A204.1 (cell line): ENCODE measurements at regions not wholly inside any gene's neighbourhood (a gene's known extent, or its start where the extent isn't known, plus 50 kb on each side); places are given as distances from the start of the nearest gene placed in this dataset.

Experiments
- FAIRE-seq: peaks from 2 replicates; lab custom pipeline; 2012; peaks lifted over from hg19 to GRCh38; lab: Jason Lieb, UNC

DNA sequence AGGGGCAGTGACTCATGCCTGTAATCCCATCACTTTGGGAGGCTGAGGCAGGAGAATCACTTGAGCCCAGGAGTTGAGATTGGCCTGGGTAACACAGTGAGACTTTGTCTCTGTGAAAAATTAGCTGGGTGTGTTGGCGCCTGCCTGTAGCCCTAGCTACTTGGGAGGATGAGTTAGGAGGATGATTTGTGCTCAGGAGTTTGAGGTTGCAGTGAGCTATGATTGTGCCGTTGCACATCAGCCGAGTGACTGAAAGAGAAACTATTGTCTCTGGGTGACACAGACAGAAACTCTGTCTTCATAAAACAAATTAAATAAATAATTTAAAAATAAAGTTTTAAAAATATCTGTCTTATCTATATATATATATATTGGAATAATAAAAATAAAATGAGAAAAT, 1844.6 kb upstream of the PIK3C3 start:
- FAIRE-seq, result no peak

DNA sequence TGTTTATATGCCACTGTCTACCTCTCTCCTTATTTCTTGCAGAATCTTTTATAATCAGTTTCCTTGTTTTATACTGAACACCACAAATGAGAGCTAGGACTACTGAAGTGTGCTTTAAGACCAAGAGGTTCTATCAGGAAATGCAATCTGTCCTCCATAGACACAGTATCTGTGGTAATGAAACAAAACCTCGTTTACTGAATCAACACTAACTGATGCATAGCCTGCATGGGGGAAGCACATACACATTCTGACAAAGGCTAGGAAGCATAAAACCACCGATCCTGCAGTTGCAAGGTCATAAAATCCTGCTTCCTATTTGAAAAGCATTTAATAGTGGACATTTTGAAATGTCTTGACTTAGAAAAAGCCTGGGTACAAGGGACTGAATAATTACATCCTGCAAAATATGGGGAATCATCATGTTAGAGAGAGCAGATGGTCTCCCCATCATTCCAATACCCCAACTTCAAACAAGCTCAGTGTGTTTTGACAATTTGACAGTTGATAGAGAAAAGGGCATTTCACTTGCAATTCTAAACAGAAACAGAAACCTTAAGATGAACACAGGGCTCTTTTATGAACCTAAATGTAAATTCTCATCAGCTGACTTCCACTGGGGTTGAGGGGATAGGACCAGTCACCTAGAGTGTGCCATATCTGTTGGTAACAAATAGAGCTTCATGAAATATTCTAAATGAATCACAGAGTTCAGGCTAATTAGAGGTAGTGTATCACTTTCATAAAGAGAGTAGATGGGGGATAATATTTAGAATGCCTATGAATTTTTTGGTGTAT, 1845.6 kb upstream of the PIK3C3 start:
- FAIRE-seq, result no peak

DNA sequence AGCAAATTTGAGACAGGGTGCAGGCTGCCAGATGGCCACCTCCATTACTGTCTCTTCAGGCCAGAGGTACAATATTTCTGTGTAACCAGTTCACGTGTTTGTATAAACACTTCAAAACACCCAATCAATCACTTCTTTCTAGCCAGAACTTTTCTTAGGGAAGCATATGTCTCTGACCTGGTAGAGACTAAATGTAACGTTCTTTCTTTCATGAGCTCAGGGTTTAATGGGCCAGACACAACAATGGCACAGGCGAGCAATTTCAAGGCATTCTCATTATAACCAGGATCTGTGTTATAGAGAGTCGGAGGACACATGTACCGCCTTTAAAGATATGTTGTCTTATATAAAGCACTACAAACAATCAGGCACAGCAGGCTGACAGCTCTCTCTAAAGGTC, 1846.4 kb upstream of the PIK3C3 start:
- no peak for FAIRE-seq

DNA sequence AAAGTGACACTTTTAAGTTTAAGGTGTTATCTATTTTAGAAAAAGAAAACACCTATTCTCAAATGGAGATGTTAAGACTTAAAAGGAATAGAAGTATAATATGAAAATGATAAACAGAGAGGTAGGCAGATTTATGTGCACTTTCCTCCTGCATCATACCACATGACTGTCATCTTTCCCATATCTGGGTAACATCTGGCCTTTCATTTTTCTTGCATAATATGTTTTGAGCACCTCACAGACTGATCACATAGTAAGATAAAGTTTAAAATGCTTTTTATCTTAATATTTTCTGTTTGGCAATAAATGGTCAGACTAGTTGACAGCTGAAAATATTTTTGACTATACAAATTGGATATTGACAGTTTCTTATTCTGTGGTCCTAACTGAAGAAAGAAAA, 1852.1 kb upstream of the PIK3C3 start:
- no peak for FAIRE-seq

DNA sequence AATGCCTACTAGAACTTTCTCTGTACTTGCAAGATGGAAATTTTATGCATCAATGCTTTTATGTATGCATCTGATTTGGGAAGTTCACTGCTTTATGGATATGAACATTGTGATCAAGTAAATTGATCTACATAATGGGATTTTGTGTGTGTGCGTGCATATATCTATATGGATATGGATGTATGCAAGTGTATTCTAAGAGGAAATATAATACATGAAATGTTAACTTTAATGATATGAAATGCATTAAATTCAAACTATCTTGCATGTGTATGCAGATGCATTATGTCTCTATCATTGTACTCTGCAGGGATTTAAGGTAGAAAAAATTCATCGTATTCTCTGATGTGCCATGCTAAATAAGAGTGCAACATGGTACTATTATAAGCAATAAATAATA, 1855.4 kb upstream of the PIK3C3 start:
- FAIRE-seq, result no peak

DNA sequence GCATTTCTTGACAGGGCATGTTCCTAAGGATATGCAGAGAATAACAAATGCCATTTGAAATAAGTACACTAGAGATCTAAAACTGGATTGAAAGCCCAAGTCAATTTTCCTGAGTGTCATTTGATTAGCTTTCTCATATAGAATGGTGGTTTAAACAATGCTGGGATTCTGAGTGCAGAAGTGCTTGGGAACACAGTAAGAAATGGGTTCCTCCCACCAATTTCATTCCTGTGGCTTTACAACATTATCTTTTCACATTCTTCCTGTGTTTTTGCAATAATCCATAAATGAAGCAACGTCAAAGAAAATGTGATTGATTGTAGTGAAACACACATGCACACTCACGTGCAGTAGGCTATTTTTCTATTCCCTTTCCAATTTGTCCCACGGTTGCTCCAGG, 1858.4 kb upstream of the PIK3C3 start:
- FAIRE-seq, result no peak

DNA sequence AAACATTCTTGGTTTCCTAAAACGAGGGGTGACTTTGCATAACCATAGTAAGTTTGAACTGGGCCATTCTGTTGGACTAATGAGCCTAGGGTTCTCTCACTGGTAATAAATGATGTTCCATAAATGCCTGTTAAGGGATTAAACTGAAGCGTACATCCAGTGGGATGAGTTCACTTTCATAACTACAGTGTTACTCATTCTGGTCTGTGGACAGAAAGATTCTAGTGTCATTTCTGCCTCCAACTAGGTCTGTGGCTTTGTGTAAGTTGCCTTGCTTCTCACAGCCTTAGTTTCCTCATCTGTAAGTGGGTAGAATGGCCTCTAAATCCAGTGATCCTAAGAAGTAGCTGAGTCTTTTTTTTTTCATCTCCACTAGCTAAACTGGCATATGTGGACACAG, 1860.6 kb upstream of the PIK3C3 start:
- FAIRE-seq, result no peak

DNA sequence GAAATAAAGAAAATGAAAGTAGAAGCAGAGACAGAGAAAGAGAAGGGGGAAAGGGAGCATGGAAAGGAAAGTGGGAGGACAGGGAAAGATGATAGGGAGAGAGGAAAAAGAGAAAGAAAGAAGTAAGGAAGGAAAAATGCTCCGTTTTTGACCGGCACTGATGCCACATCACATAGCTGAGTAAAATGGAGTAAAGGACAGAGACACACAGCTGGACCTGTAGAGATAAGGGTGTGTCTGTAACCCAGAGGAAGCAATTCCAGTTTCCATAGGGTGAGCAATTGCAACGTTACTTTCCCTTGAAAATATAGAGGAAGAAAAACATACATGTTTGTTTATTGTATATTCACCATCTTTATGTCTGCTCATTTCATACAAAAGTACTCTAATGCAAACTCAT, 1866.9 kb upstream of the PIK3C3 start:
- FAIRE-seq, result no peak

DNA sequence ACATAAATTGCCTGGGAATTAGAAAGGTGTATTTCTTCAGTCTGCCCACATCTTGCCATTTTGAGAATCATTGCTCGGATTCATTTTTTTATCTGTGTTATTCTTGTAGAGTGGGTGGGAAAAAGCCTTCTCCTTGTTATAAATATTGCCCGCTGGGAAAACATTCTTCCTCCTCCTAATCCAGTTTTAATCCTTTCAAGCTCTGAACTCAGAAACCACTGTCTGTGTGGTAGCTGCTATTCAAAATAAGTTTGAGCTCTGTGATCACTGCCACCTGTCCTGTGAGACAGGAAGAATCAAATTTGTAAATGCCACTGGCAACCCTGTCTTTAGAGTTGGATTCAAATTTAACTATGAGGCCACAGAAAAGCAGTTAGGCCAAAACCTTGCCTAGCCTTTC, 1875.2 kb upstream of the PIK3C3 start:
- FAIRE-seq, result no peak

DNA sequence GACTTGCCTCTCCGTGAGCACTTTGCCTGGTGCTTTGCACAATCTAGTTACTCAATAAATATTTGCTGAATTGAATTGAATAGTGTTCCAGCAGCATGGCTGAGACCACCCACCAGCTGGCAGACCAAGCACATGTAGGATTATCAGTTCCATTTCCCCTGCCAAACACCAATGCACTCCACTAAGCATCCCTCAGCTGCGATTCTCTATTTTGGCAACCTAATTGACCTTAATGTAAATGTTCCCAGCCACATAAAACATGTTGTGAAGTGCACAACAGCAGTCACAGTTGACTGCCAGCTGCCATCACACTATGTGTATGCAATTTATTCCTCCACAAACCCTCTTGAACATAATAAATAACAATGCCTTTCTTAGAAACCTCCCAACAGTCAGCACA, 1879.4 kb upstream of the PIK3C3 start:
- FAIRE-seq, result no peak

DNA sequence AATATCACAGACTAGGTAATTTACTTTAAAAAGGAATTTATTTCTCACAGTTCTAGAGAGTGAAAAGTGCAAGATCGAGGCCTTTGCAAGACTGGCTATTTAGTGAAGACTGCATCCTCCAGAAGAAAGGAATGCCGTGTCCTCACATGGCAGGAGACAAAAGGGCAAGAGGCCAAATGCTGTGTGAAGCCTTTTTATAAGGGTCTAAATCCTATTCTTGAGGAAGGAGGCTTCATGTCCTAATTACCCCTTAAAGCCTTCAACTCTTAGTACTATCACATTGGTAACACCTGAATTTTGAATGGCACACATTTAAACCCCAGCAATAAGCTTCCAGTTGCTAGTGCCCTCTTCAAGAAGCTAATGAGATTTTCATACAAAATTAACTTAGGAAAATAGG, 1882.3 kb upstream of the PIK3C3 start:
- FAIRE-seq, result no peak

DNA sequence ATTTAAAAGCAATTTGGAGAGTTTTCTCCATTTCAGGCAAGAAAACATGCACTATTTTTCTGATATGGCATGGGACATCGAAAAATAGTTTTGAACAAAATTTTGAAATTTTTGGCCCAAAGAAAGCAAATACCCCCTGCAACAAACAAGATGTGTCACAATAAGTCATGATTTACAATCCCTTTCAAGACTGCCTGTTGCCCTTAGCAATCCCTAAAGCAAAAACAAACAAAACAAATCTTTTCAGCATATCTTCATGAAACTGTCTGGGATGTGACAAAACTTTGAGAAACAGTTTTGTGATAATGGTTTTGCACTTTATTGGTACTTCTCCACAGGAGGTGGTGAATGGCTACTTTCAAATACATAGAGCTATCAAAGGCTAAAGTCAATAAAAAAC, 1888.7 kb upstream of the PIK3C3 start:
- FAIRE-seq, result no peak

DNA sequence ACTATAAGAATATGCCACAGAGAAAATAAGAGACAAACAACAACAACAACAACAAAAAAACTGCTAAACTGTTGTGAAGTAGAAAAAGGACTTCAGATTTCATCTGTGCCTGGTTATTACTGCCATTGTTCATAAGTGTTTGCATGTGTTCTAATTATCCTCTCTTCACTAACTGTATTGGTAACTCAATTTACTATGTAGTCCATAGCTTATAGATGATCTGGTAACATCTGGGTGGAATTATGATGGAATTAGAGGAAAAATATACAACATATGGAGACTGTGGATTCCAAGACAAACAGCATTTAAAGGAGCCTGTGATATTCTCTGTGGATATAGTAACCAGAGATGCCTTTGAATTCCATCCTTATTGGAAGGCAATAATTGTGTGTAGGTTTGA, 1891.5 kb upstream of the PIK3C3 start:
- FAIRE-seq, result no peak

DNA sequence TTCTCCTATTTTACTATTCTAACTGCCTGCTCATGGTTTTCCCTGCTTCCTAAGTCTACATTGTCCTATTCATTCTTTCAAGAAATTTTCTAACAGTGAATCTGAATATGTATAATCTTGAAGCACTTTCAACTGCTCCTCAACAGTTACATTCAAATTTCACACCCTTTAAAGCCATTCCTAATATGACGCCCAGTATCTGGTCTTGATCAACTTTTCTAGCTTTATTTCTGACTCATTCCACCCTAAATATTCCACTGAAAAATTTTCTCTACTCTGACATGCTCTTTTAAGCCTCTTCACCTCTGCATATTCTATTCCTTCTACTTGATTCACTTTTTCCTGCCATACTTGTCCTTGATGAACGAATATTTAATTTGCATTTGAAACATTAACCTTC, 1893.9 kb upstream of the PIK3C3 start:
- FAIRE-seq, result no peak

DNA sequence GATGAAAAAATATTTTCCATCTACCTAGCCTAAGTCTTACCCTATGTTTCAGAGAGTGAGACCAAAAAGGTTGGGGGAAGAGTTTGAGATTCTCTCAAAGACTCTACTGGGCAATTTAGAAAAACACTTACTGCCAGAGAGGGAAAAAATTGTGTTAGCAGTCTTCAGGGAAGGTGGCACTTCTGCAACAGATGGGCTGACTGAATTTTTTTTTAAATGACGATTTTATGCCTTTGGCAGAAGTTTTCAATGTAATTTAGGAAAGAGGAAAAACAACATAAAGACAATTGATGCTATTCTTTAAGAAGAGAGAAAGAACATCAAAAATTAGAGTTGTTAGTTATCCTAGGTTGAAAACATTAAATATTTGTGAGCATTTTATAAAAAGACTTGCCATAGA, 1894.5 kb upstream of the PIK3C3 start:
- no peak for FAIRE-seq

DNA sequence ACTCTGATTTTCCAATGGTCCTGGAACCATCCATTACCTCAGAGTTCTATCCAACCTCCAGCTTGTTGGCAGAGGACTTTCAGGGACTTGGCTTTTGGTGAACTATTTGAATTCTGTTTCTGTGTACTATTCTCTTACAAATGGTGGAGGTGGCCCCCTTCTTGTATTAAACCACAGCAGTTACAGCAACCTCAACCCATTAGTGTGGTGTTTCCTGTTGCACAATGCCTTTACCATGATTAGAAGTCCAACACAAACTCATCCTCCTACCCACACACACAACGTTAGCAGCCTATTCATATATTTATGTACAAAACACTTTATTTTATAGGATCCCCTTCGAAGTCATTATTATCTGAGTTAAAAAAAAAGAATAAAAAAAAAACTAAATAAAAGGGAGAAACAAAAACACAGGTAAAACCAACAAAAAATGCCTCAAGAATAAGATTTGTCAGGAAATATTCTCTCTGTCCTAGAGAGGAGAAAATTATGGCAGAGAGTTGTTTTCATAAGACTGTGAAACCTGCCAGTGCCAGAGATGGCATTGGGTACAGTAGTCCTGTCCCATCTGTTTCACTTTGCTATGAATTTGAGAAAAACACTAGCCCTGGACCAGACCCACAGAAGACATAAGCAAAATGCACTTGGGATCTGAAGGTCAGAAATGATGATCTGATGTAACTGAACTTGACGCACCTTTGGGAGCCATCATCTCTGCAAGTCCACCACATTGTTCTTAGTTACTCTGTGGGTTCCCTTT, 1896.0 kb upstream of the PIK3C3 start:
- no peak for FAIRE-seq

DNA sequence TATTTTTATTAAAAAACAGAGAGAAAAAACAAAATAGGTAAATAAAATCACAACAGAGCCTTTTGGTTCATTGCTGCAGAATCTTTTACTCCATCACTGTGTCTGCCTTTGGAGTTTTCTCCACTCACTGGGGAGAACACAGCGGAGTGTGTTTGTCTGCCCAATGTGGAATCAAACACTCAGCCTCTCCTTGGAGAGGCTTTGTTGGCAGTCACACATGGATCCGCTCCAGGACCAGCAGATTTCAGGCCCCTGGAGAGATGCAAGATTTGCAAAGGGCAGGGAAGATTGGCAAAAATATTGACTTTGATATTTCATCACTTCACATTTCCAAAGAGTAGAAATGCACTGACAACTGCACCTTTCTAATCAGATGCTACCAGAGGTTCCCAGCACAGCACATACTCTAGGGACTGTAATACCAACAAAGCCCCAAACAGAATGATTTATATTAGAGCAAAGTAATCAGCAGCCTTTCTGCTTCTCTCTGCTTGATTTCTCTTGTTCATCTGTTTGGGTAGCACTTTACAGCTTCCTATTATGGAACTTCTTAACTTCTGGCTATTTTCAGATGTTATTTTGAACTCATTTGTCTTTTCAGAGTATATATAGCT, 1898.8 kb upstream of the PIK3C3 start:
- no peak for FAIRE-seq

DNA sequence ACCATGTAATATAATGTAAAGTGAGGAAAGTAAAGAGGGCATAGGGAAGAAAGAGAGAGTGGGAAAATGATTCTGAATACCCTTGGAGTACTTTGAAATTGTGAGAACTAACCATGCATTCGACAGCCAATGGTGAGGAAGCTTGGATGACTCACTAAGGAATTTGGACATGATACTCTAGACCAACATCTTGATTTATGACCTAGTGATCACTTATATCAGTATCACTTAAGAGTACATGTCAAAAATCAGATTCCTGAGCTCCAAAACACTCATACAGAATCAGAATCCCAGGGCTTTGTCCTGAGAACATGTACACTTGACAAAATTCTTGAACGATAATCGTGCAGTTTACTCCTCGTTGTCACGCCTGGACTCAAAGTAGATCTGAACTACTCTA, 1899.8 kb upstream of the PIK3C3 start:
- FAIRE-seq, result no peak

DNA sequence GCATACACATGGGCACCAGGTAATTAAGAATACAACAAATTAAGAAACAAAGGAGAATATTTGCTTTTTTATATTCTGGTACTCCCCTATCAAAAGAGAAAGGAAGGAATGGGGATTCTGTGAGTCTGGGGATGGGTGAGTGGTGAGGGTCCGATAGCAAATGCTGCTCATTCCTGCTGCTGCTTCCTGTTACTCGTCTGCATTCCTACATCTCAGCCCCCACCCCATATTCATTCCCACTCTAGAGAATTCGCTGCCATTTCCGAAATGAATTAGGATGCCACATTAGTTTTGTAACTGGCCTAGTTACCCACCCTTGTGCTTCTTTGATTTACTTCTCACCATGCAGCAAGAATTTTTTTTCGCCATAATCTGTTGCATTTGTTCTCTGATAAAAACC, 1905.3 kb upstream of the PIK3C3 start:
- FAIRE-seq, result no peak

DNA sequence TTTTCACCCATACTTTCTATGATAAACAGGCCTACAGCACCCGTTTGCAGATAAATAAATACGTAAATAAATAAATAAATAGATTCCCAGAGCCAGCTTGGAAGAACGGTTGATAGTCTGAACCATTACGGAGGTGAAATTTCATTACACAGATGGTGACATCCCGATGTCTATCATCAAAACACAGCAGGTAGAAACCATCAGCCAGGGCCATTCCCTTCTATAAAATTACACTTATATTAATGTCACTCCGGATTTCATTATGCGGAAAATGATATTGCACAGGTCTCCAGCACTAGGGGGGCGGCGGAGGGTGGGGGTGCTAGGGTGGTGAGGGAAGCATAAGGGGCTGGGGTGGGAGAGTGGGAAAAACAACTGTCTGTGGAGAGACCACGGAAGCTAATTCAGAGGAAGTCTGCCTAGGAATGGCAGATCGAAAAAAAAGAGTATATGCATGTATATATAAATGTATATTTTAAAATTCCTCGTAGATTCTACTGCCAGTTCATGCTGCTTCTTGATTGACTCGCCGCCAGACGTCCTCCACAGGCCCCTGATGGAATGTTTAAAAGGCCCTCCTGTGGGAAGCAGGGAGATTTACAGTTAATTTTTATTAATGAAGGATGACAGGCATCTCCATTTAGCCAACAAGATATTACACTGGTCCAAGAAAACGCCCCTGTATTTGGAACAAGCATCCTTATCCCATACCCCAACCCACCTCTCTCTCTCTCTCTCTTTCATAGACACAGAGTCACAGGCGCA, 1906.0 kb upstream of the PIK3C3 start:
- no peak for FAIRE-seq

DNA sequence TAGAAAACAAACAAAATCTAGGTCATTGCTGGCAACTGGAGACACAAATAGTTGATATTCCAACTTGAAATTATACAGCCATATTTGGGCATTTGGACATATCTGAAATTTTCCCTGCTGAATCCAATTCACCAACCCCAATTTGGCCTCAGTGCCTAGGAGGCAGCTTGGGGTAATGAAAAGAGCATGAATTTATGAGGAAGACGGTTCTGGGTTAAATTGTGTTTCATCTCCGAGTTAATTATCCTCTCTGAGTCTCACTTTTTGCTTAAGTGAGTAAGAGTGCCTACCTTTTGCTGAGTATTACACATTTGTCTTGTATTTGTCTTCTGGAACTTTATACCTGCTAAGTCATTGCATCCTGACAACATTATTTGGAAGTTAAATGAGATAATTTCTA, 1906.8 kb upstream of the PIK3C3 start:
- no peak for FAIRE-seq

DNA sequence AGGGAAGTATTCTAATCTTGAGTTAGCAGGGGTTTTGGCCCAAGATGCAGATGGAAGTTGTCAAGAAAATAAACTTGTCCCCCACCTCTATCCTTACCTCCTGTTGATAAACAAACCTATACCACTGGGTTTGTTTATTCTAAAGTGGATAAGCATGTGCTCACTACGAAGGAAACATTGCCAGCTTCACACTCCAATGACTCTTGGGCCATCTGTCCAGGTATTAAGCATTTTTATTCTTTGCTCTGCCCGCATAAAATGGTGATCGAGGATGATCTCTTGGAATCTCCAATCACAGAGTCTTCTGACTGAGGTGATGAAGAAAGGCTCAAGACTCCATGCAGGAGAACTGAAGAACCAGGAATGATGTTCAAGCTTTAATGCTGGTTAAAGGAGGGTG, 1908.4 kb upstream of the PIK3C3 start:
- no peak for FAIRE-seq

DNA sequence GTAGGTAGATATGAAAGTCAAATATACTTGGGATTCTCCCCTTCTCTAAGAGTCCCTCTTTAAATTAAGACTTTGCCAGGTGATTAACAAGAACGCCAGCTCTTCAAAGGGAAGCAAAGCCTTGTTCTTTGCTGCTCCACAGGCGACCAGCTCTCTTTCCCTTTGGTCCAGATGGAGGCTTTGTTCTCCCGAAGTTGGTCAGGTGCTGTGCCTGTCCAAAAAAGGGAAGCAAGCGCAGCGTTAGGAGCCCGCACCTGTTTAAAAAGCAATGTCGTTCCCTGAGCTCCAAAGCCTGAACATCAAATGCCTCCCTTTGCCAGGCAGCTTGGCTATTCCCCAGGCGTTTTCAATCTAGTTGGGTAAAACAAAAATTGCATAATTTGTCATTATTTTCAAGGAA, 1913.1 kb upstream of the PIK3C3 start:
- no peak for FAIRE-seq
